Ishikawa (cell line): ENCODE measurements at regions not wholly inside any gene's neighbourhood (a gene's known extent, or its start where the extent isn't known, plus 50 kb on each side); places are given as distances from the start of the nearest gene placed in this dataset.

Experiments
- CEBPB ChIP-seq: IDR thresholded peaks from 2 replicates; pipeline ENCODE4 v1.6.1; 2012
- CREB1 ChIP-seq: IDR thresholded peaks from 2 replicates; pipeline ENCODE4 v1.6.1; 2012; ENCODE audit warnings: low read depth
- EGR1 ChIP-seq: IDR thresholded peaks from 2 replicates; pipeline ENCODE4 v1.6.1; 2012
- EP300 ChIP-seq: IDR thresholded peaks from 2 replicates; pipeline ENCODE4 v1.6.1; 2012; ENCODE audit warnings: borderline replicate concordance
- FOXM1 ChIP-seq: IDR thresholded peaks from 2 replicates; pipeline ENCODE4 v1.6.1; 2012; ENCODE audit warnings: low read depth, borderline replicate concordance
- MAX ChIP-seq: IDR thresholded peaks from 2 replicates; pipeline ENCODE4 v1.6.1; 2012
- NFIC ChIP-seq: IDR thresholded peaks from 2 replicates; pipeline ENCODE4 v1.6.1; 2012
- RAD21 ChIP-seq: IDR thresholded peaks from 2 replicates; pipeline ENCODE4 v1.6.1; 2012; ENCODE audit warnings: low read depth
- REST ChIP-seq: IDR thresholded peaks from 2 replicates; pipeline ENCODE4 v1.6.1; 2012; ENCODE audit warnings: low read depth, mild to moderate bottlenecking
- TAF1 ChIP-seq: IDR thresholded peaks from 2 replicates; pipeline ENCODE4 v1.6.1; 2012; ENCODE audit warnings: low read depth, mild to moderate bottlenecking
- TCF12 ChIP-seq: IDR thresholded peaks from 2 replicates; pipeline ENCODE4 v1.6.1; 2012; ENCODE audit warnings: low read depth
- TEAD4 ChIP-seq: IDR thresholded peaks from 2 replicates; pipeline ENCODE4 v1.6.1; 2012
- USF1 ChIP-seq: IDR thresholded peaks from 2 replicates; pipeline ENCODE4 v1.6.1; 2012
- YY1 ChIP-seq: IDR thresholded peaks from 2 replicates; pipeline ENCODE4 v1.6.1; 2012; ENCODE audit warnings: low read depth
- ZBTB7A ChIP-seq: IDR thresholded peaks from 2 replicates; pipeline ENCODE4 v1.6.1; 2012; ENCODE audit warnings: low read depth

- no peak for TF ChIP-seq FOXM1
- peak; percentile 2; the same call in 1 of the 2 replicates for TF ChIP-seq MAX
- no peak for TF ChIP-seq TCF12
These were observed 71.6 kb upstream of the CTBP2 start for GRCh38 chr10:125231813-125232475.

- TF ChIP-seq EP300 (peak; percentile 62; the same call in 1 of the 2 replicates), CREB1 (no peak), TEAD4 (peak; percentile 98), REST (no peak), ZBTB7A (peak; percentile 81; the same call in 1 of the 2 replicates), TAF1 (no peak; the same call in 1 of the 2 replicates), RAD21 (peak; percentile 19; the same call in 1 of the 2 replicates), YY1 (peak; percentile 54; the same call in 1 of the 2 replicates), USF1 (no peak), MAX (peak; percentile 79), FOXM1 (no peak), NFIC (peak; percentile 26; the same call in 1 of the 2 replicates), EGR1 (no peak), TCF12 (peak; percentile 83), CEBPB (no peak)
These were observed 70.9 kb upstream of the CTBP2 start for GRCh38 chr10:125231116-125231812.

- TF ChIP-seq TEAD4 (no peak), EGR1 (no peak), CEBPB (no peak), NFIC (no peak), MAX (no peak), TCF12 (no peak), ZBTB7A (no peak), REST (no peak), YY1 (no peak), TAF1 (no peak), RAD21 (no peak), EP300 (no peak), FOXM1 (no peak), USF1 (no peak), CREB1 (no peak)
These were observed 69.9 kb upstream of the CTBP2 start for GRCh38 chr10:125230251-125230650.

- no peak for TF ChIP-seq REST
- TF ChIP-seq EP300: no peak
- no peak for TF ChIP-seq ZBTB7A
- no peak for TF ChIP-seq NFIC
- TF ChIP-seq TEAD4: no peak
- TF ChIP-seq CREB1: no peak
- TF ChIP-seq FOXM1: no peak
- no peak for TF ChIP-seq RAD21
- TF ChIP-seq CEBPB: no peak
- no peak for TF ChIP-seq TAF1
- no peak for TF ChIP-seq MAX
- no peak for TF ChIP-seq YY1
- no peak for TF ChIP-seq USF1
- TF ChIP-seq TCF12: no peak
- no peak for TF ChIP-seq EGR1
These were observed 67.2 kb upstream of the CTBP2 start for GRCh38 chr10:125227546-125227945.
